K562 (cell line): ENCODE measurements at regions not wholly inside any gene's neighbourhood (a gene's known extent, or its start where the extent isn't known, plus 50 kb on each side); places are given as distances from the start of the nearest gene placed in this dataset.

Experiments used
- CTCF ChIP-seq, 3 experiments: IDR thresholded peaks in 2 of 3; conservative IDR thresholded peaks in 1 of 3; 2 replicates each; pipeline ENCODE4 v1.5.1; 2011 to 2012; ENCODE audit warnings: low read length in 3 of 3, mild to moderate bottlenecking in 3 of 3, control low read depth in 2 of 3, improper control_type of control experiment in 1 of 3, inconsistent platforms in 1 of 3, low read depth in 1 of 3, mixed read lengths in 1 of 3, moderate library complexity in 1 of 3; ENCODE audit not compliant: insufficient read depth in 2 of 3
- GABPB1 ChIP-seq: sonication (generic); formaldehyde crosslinking; IDR thresholded peaks from 2 replicates; pipeline ENCODE4 v1.8.0; 2022; ENCODE audit warnings: mild to moderate bottlenecking, missing genetic modification reagents
- JUND ChIP-seq, 2 experiments: IDR thresholded peaks; 2 replicates in 1 of 2; 3 replicates in 1 of 2; pipeline ENCODE4 v1.6.1; 2011; ENCODE audit warnings: borderline replicate concordance in 2 of 2, low read depth in 2 of 2, low read length in 2 of 2, improper control_type of control experiment in 1 of 2, missing biosample characterization in 1 of 2, missing genetic modification characterization in 1 of 2, missing genetic modification reagents in 1 of 2
- POLR2A ChIP-seq: fragments of 450-650 bp; conservative IDR thresholded peaks from 2 replicates; pipeline ENCODE4 v1.6.1; 2016
- ZKSCAN1 ChIP-seq: fragments of 150-350 bp; IDR thresholded peaks from 2 replicates; pipeline ENCODE4 v1.6.1; 2016; ENCODE audit warnings: low read depth, low read length
- ZNF408 ChIP-seq: fragments of 250-450 bp; sonication (Bioruptor Pico); IDR thresholded peaks from 2 replicates; pipeline ENCODE4 v1.4.0; 2020; ENCODE audit warnings: low read depth, mild to moderate bottlenecking, moderate library complexity

DNA sequence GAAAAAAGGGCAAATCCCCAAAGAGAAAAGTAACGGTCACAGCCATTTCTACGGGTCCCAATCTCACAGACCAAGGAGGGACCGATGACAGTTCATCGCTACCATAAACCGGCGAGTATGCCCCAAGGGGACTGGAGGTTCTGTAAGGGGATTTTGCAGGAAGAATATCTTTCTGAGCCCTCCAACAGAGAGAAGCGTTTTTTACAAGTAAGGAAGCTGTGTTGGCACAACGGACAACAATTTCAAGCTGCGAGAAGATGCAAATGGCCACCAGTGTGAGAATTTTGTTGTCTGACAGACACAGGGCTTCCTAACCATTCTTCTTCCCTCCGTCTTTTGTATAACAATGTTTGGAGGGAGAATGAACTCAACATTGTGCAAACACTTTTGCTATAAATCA, 1043.1 kb downstream of the ADGRL2 start:
- TF ChIP-seq POLR2A: no peak
- no peak for TF ChIP-seq GABPB1 (CRISPR knock-in tag)
- no peak for TF ChIP-seq CTCF (IDR thresholded peaks at IDR 0.05 in 2 of 3, conservative IDR thresholded peaks at IDR 0.05 in 1 of 3; ENCODE audit: insufficient read depth in 2 of 3, low read depth in 1 of 3, low read length in 3 of 3)
- TF ChIP-seq ZKSCAN1: no peak
- no peak for TF ChIP-seq ZNF408 (CRISPR knock-in tag)
- TF ChIP-seq JUND (IDR thresholded peaks at IDR 0.05; ENCODE audit: borderline replicate concordance, low read depth, low read length): no peak
- no peak for TF ChIP-seq JUND (tag; IDR thresholded peaks at IDR 0.05; ENCODE audit: borderline replicate concordance, low read depth, low read length)
